K562 (cell line): ENCODE measurements at regions not wholly inside any gene's neighbourhood (a gene's known extent, or its start where the extent isn't known, plus 50 kb on each side); places are given as distances from the start of the nearest gene placed in this dataset.

Experiments used
- ATAC-seq: fragments of 200-7000 bp; cut with Tn5 transposase; 3 replicates; pipeline ENCODE4 v1.9.1; 2020; ENCODE audit warnings: moderate library complexity
- BruUV-seq: library from RNA; stranded (reverse); fragments of 400-500 nt; replicated peaks from 2 replicates; lab custom pipeline; 2021; lab: Mats Ljungman, UMichigan
- CTCF ChIA-PET: fragments of 300-600 bp; formaldehyde crosslinking; extraction: SDS; loops from one replicate; lab custom pipeline; 2021; ENCODE audit warnings: low intra/inter-chr PET ratio; lab: Yijun Ruan, JAX
- POLR2A ChIA-PET: fragments of 300-600, 350-650 bp; sonication (Branson Sonifier 250); formaldehyde crosslinking; extraction: SDS; loops from one replicate; lab custom pipeline; 2021; ENCODE audit warnings: antibody characterized with exemption, inconsistent platforms; lab: Yijun Ruan, JAX
- DNase-seq, 4 experiments: peaks; one replicate each; pipeline versions ENCODE4 v3.0.0 to v3.0.0-alpha.2; 2011 to 2018; ENCODE audit warnings: low spot score in 3 of 4, mixed read lengths in 3 of 4; ENCODE audit errors: extremely low read depth in 1 of 4
- FAIRE-seq: peaks from 2 replicates; lab custom pipeline; 2011; peaks lifted over from hg19 to GRCh38; lab: Jason Lieb, UNC
- H2AFZ ChIP-seq: 2 replicates; pipeline ENCODE4 v1.6.0; 2011; ENCODE audit warnings: low read depth, low read length, control low read depth, inconsistent platforms
- H3K27ac ChIP-seq: fragments of 200-600 bp; 3 replicates; pipeline ENCODE4 v1.8.0; 2011; ENCODE audit warnings: low read depth, mild to moderate bottlenecking, control low read depth, inconsistent platforms, low read length, moderate library complexity, mixed read lengths; ENCODE audit errors: extremely low read depth
- H3K27me3 ChIP-seq, 2 experiments: fragments of 300-600 bp in 1 of 2; 2 replicates in 1 of 2; 3 replicates in 1 of 2; pipeline versions ENCODE4 v1.6.0 to v1.8.0; 2011; ENCODE audit warnings: inconsistent platforms in 2 of 2, low read length in 2 of 2, mild to moderate bottlenecking in 1 of 2, mixed read lengths in 1 of 2, moderate library complexity in 1 of 2; ENCODE audit not compliant: control insufficient read depth in 2 of 2, insufficient read depth in 2 of 2
- H3K36me3 ChIP-seq: fragments of 300-600 bp; 3 replicates; pipeline ENCODE4 v1.8.0; 2011; ENCODE audit warnings: mild to moderate bottlenecking, low read length, inconsistent platforms; ENCODE audit not compliant: control insufficient read depth, insufficient read depth
- H3K4me1 ChIP-seq, 2 experiments: fragments of 200-600 bp in 1 of 2; replicated peaks in 1 of 2; 2 replicates in 1 of 2; 3 replicates in 1 of 2; pipeline versions ENCODE4 v1.5.1 to v1.8.0; 2011; ENCODE audit warnings: inconsistent platforms in 2 of 2, low read length in 2 of 2, mild to moderate bottlenecking in 1 of 2, mixed read lengths in 1 of 2, moderate library complexity in 1 of 2; ENCODE audit not compliant: control insufficient read depth in 2 of 2, insufficient read depth in 2 of 2
- H3K4me2 ChIP-seq: 2 replicates; pipeline ENCODE4 v1.6.1; 2011; ENCODE audit warnings: low read length, control low read depth, inconsistent platforms, mixed read lengths; ENCODE audit not compliant: insufficient read depth
- H3K4me3 ChIP-seq: fragments of 200-600 bp; sonication (generic), shearing (Covaris generic); 2 replicates; pipeline ENCODE4 v1.5.1; 2016; ENCODE audit warnings: control low read depth, inconsistent platforms
- H3K79me2 ChIP-seq: fragments of 200-600 bp; 3 replicates; pipeline ENCODE4 v1.8.0; 2011; ENCODE audit warnings: low read length, inconsistent platforms; ENCODE audit not compliant: control insufficient read depth, insufficient read depth
- H3K9ac ChIP-seq, 2 experiments: 2 replicates each; pipeline versions ENCODE4 v1.6.0 to v1.6.1; 2011; ENCODE audit warnings: low read depth in 2 of 2, low read length in 2 of 2, control low read depth in 1 of 2, inconsistent platforms in 1 of 2, mild to moderate bottlenecking in 1 of 2, mixed read lengths in 1 of 2; ENCODE audit not compliant: insufficient read depth in 1 of 2
- H3K9me1 ChIP-seq: one replicate; pipeline ENCODE4 v1.6.0; 2011; ENCODE audit warnings: inconsistent platforms, mild to moderate bottlenecking, low read length, moderate library complexity; ENCODE audit not compliant: control insufficient read depth, insufficient read depth
- H3K9me3 ChIP-seq: replicated peaks from 2 replicates; pipeline ENCODE4 v1.5.1; 2011; ENCODE audit warnings: low read depth, low read length, inconsistent platforms; ENCODE audit not compliant: control insufficient read depth, insufficient read depth
- H4K20me1 ChIP-seq: replicated peaks from 2 replicates; pipeline ENCODE4 v1.6.1; 2011; ENCODE audit warnings: low read length, inconsistent platforms, mixed read lengths; ENCODE audit not compliant: control insufficient read depth, insufficient read depth
- CBFA2T2 ChIP-seq: fragments of 450-650 bp; conservative IDR thresholded peaks from 2 replicates; pipeline ENCODE4 v1.6.1; 2017; ENCODE audit warnings: mild to moderate bottlenecking
- HNRNPUL1 ChIP-seq: fragments of 200-400 bp; formaldehyde crosslinking; IDR thresholded peaks from 2 replicates; pipeline ENCODE4 v1.6.1; 2017; ENCODE audit warnings: low read length
- JUN ChIP-seq, 2 experiments: sonication (generic) in 1 of 2; formaldehyde crosslinking in 1 of 2; IDR thresholded peaks; 2 replicates each; pipeline versions ENCODE4 v1.6.1 to v1.8.0; 2012 to 2022; ENCODE audit warnings: borderline replicate concordance in 2 of 2, mild to moderate bottlenecking in 2 of 2, improper control_type of control experiment in 1 of 2, low read depth in 1 of 2, low read length in 1 of 2, missing genetic modification reagents in 1 of 2
- KLF13 ChIP-seq: fragments of 450-650 bp; IDR thresholded peaks from 2 replicates; pipeline ENCODE4 v1.6.1; 2016; ENCODE audit warnings: missing genetic modification characterization, low read depth, mild to moderate bottlenecking, missing compliant biosample characterization, moderate library complexity, borderline replicate concordance
- MIER1 ChIP-seq: fragments of 450-650 bp; IDR thresholded peaks from 2 replicates; pipeline ENCODE4 v1.6.1; 2016; ENCODE audit warnings: antibody characterized with exemption, mild to moderate bottlenecking, low read depth
- ZNF140 ChIP-seq: fragments of 250-450 bp; sonication (Bioruptor Pico); IDR thresholded peaks from 2 replicates; pipeline ENCODE4 v1.8.0; 2021; ENCODE audit warnings: moderate library complexity, mild to moderate bottlenecking, inconsistent platforms
- ZNF3 ChIP-seq: fragments of 250-450 bp; sonication (Bioruptor Pico); IDR thresholded peaks from 2 replicates; pipeline ENCODE4 v1.5.0; 2021; ENCODE audit warnings: mild to moderate bottlenecking, moderate library complexity
- ZNF766 ChIP-seq: fragments of 200-800 bp; sonication (Bioruptor generic); conservative IDR thresholded peaks from 2 replicates; pipeline ENCODE4 v1.6.1; 2016; ENCODE audit warnings: missing genetic modification characterization, missing compliant biosample characterization
- WGBS: fragments of 100-300 bp; shearing (Covaris generic); methylation state at CpG from one replicate; pipeline ENCODE4 v1.1.6; 2016; ENCODE audit warnings: low coverage, mixed read lengths; ENCODE audit not compliant: insufficient coverage; ENCODE audit errors: missing lambda C conversion rate; 5-methylcytosine and 5-hydroxymethylcytosine counted together
- in situ Hi-C: fragments of 300-500 bp; cut with MboI; formaldehyde crosslinking; loops from 4 replicates; pipeline ENCODE4 v1.15.0; 2018; ENCODE audit warnings: inconsistent platforms, mixed read lengths
- intact Hi-C: fragments of 100-400 bp; cut with micrococcal nuclease; formaldehyde crosslinking; loops from 2 replicates; pipeline ENCODE4 v1.14.2; 2022
- TF ChIP-seq, protein P1 (sequence below): fragments of 250-450 bp; sonication (Bioruptor Pico); IDR thresholded peaks from 2 replicates; pipeline ENCODE4 v1.8.0; 2021; ENCODE audit warnings: moderate library complexity, mild to moderate bottlenecking, inconsistent platforms
- TF ChIP-seq, protein P2 (sequence below): fragments of 250-450 bp; sonication (Bioruptor Pico); IDR thresholded peaks from 2 replicates; pipeline ENCODE4 v1.8.0; 2021; ENCODE audit warnings: moderate library complexity, mild to moderate bottlenecking, inconsistent platforms
- TF ChIP-seq, protein P3 (sequence below): fragments of 450-650 bp; IDR thresholded peaks from 2 replicates; pipeline ENCODE4 v1.6.1; 2016; ENCODE audit warnings: low read depth

DNA sequence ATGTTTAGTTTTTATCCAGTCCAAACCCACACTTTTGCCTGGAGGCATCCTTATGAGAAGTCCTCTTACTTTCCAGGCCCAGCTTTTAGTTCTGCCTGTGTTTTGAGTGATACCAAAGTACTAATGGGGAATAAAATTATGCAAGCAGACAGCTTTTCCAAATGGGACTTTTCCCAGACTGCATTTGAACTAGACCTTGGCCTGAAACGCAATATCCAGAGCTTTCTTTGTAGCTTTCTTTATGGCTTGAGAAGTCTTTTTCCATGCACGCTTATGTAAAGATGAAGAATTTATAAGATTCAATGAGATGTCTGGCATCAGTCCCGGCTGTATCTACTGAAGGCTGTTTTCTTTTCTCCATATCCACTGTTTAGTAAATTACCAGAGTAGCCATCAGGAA lies 236.6 kb upstream of the RAB4A start:
- Histone ChIP-seq H3K4me2 (no peak overlapping the region), H3K36me3 (no peaks in the 10 kb centered on the region), H3K27ac (no peak overlapping the region), H3K27me3 (peaks cover 8 to 17% of the 10 kb centered on the region in 2 experiments; a peak in 4 of 5 replicates), H3K4me3 (no peak overlapping the region), H3K4me1 (no peaks in the 10 kb centered on the region), H3K9ac (no peak overlapping the region)
- intact Hi-C loops = no loop called here
- CTCF ChIA-PET = no interaction called here
- ATAC-seq = no peak
- no TSS peak for BruUV-seq
- no peak for TF ChIP-seq HNRNPUL1
- TF ChIP-seq, protein P1, sequence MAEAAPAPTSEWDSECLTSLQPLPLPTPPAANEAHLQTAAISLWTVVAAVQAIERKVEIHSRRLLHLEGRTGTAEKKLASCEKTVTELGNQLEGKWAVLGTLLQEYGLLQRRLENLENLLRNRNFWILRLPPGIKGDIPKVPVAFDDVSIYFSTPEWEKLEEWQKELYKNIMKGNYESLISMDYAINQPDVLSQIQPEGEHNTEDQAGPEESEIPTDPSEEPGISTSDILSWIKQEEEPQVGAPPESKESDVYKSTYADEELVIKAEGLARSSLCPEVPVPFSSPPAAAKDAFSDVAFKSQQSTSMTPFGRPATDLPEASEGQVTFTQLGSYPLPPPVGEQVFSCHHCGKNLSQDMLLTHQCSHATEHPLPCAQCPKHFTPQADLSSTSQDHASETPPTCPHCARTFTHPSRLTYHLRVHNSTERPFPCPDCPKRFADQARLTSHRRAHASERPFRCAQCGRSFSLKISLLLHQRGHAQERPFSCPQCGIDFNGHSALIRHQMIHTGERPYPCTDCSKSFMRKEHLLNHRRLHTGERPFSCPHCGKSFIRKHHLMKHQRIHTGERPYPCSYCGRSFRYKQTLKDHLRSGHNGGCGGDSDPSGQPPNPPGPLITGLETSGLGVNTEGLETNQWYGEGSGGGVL = no peak
- no peak for TF ChIP-seq MIER1
- no peak for TF ChIP-seq CBFA2T2
- no peak for TF ChIP-seq ZNF3 (CRISPR knock-in tag)
- TF ChIP-seq KLF13 (tag) = no peak
- TF ChIP-seq ZNF140 (CRISPR knock-in tag) = no peak
- no peak for TF ChIP-seq JUN (IDR thresholded peaks at IDR 0.05; ENCODE audit: borderline replicate concordance, low read depth, low read length)
- TF ChIP-seq JUN (CRISPR knock-in tag; IDR thresholded peaks at IDR 0.05; ENCODE audit: borderline replicate concordance) = no peak
- TF ChIP-seq, protein P2, sequence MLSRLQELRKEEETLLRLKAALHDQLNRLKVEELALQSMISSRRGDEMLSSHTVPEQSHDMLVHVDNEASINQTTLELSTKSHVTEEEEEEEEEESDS (CRISPR knock-in tag) = no peak
- TF ChIP-seq, protein P3, sequence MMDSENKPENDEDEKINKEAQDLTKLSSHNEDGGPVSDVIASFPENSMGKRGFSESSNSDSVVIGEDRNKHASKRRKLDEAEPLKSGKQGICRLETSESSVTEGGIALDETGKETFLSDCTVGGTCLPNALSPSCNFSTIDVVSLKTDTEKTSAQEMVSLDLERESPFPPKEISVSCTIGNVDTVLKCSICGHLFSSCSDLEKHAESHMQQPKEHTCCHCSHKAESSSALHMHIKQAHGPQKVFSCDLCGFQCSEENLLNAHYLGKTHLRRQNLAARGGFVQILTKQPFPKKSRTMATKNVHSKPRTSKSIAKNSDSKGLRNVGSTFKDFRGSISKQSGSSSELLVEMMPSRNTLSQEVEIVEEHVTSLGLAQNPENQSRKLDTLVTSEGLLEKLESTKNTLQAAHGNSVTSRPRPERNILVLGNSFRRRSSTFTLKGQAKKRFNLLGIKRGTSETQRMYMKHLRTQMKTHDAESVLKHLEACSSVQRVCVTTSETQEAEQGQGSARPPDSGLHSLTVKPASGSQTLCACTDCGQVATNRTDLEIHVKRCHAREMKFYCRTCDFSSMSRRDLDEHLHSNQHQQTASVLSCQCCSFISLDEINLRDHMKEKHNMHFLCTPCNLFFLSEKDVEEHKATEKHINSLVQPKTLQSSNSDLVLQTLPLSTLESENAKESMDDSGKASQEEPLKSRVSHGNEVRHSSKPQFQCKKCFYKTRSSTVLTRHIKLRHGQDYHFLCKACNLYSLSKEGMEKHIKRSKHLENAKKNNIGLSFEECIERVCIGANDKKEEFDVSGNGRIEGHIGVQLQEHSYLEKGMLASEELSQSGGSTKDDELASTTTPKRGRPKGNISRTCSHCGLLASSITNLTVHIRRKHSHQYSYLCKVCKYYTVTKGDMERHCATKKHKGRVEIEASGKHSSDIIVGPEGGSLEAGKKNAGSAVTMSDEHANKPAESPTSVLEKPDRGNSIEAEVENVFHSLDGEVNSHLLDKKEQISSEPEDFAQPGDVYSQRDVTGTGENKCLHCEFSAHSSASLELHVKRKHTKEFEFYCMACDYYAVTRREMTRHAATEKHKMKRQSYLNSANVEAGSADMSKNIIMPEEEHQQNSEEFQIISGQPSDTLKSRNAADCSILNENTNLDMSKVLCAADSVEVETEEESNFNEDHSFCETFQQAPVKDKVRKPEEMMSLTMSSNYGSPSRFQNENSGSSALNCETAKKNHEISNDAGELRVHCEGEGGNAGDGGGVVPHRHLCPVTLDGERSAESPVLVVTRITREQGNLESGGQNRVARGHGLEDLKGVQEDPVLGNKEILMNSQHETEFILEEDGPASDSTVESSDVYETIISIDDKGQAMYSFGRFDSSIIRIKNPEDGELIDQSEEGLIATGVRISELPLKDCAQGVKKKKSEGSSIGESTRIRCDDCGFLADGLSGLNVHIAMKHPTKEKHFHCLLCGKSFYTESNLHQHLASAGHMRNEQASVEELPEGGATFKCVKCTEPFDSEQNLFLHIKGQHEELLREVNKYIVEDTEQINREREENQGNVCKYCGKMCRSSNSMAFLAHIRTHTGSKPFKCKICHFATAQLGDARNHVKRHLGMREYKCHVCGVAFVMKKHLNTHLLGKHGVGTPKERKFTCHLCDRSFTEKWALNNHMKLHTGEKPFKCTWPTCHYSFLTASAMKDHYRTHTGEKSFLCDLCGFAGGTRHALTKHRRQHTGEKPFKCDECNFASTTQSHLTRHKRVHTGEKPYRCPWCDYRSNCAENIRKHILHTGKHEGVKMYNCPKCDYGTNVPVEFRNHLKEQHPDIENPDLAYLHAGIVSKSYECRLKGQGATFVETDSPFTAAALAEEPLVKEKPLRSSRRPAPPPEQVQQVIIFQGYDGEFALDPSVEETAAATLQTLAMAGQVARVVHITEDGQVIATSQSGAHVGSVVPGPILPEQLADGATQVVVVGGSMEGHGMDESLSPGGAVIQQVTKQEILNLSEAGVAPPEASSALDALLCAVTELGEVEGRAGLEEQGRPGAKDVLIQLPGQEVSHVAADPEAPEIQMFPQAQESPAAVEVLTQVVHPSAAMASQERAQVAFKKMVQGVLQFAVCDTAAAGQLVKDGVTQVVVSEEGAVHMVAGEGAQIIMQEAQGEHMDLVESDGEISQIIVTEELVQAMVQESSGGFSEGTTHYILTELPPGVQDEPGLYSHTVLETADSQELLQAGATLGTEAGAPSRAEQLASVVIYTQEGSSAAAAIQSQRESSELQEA = no peak
- TF ChIP-seq ZNF766 = no peak
- TF ChIP-seq, all 486 proteins: peak for 0
- POLR2A ChIA-PET = interaction anchor here (1.3 kb wide), 1 partner anchor 11 kb away, joined by 3 read pairs; no protein-coding TSS in a partner anchor
- Histone ChIP-seq H3K9me3 (no peaks in the 10 kb centered on the region), H4K20me1 (no peaks in the 10 kb centered on the region), H3K79me2 (no peaks in the 10 kb centered on the region), H3K9me1 (no peaks in the 10 kb centered on the region), H2AFZ (no peak overlapping the region)
- in situ Hi-C loops = no loop called here
- no peak for FAIRE-seq
- 0% methylated on average over 3 of the region's 3 CpGs for WGBS
- DNase-seq = no peak
